Upper lobe of right lung (tissue), 1 donor: ENCODE measurements at regions not wholly inside any gene's neighbourhood (a gene's known extent, or its start where the extent isn't known, plus 50 kb on each side); places are given as distances from the start of the nearest gene placed in this dataset.
"Not testable (repeated sequence)": the region's sequence is repeated elsewhere in the genome, so short reads cannot be mapped to it uniquely, and the experiment has no call there.

ENCODE experiments used
- ATAC-seq: fragments of 200-7000 bp; cut with Tn5 transposase; one replicate; pipeline ENCODE4 v1.9.1; 2020; ENCODE audit warnings: mild to moderate bottlenecking, moderate library complexity
- DNase-seq: peaks from one replicate; pipeline ENCODE4 v3.0.0-alpha.2; 2020
- H3K27ac ChIP-seq: fragments of 200-600 bp; one replicate; pipeline ENCODE4 v1.8.0; 2022
- H3K27me3 ChIP-seq: fragments of 200-600 bp; one replicate; pipeline ENCODE4 v1.8.0; 2022; ENCODE audit warnings: mild to moderate bottlenecking
- H3K36me3 ChIP-seq: fragments of 200-600 bp; one replicate; pipeline ENCODE4 v1.8.0; 2022
- H3K4me1 ChIP-seq: fragments of 200-600 bp; one replicate; pipeline ENCODE4 v1.8.0; 2022
- H3K4me3 ChIP-seq: fragments of 200-600 bp; one replicate; pipeline ENCODE4 v1.8.0; 2022; ENCODE audit warnings: mild to moderate bottlenecking
- H3K9me3 ChIP-seq: fragments of 200-600 bp; one replicate; pipeline ENCODE4 v1.8.0; 2022
- intact Hi-C: fragments of 100-400 bp; cut with DNase I; formaldehyde crosslinking; loops from one replicate; pipeline ENCODE4 v1.11.0; 2022
- TF ChIP-seq, protein P1 (sequence below): fragments of 200-600 bp; IDR thresholded peaks from one replicate; pipeline ENCODE4 v1.8.0; 2022; ENCODE audit warnings: antibody characterized with exemption
- donor health status: DM: no; HTN: yes; CAD: no; lungs with severe emphysema.

DNA sequence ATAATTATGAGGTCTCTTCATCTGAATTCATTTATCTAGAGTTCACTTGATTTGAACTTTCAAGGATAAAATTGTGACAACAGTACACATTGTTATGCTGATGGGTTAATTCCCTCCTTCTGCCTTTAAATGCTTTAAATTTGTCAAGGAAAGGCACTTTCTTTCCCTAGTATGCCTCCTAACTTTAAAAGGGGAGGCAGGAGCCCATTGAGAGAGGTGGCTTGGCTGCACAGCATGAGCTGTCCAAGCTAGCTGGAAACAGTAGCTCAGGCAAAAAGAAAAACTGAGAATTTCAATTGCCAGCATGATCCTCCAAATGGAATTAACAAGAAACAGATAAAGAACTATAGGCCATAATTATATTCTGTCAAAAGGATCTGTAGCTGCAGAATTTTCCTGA lies 243.3 kb upstream of the GRIK2 start:
- no peaks in the 10 kb centered on the region for H3K36me3 ChIP-seq
- intact Hi-C loops = no loop called here
- ATAC-seq (no peak), DNase-seq (no peak)
- no peaks in the 10 kb centered on the region for H3K9me3 ChIP-seq
- no peaks in the 10 kb centered on the region for H3K27me3 ChIP-seq
- H3K27ac ChIP-seq = no peak overlapping the region
- TF ChIP-seq, protein P1, sequence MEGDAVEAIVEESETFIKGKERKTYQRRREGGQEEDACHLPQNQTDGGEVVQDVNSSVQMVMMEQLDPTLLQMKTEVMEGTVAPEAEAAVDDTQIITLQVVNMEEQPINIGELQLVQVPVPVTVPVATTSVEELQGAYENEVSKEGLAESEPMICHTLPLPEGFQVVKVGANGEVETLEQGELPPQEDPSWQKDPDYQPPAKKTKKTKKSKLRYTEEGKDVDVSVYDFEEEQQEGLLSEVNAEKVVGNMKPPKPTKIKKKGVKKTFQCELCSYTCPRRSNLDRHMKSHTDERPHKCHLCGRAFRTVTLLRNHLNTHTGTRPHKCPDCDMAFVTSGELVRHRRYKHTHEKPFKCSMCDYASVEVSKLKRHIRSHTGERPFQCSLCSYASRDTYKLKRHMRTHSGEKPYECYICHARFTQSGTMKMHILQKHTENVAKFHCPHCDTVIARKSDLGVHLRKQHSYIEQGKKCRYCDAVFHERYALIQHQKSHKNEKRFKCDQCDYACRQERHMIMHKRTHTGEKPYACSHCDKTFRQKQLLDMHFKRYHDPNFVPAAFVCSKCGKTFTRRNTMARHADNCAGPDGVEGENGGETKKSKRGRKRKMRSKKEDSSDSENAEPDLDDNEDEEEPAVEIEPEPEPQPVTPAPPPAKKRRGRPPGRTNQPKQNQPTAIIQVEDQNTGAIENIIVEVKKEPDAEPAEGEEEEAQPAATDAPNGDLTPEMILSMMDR = no peak
- H3K4me3 ChIP-seq = no peak overlapping the region
- H3K4me1 ChIP-seq = no peaks in the 10 kb centered on the region

GRCh38 chr6:101157638-101158037 lies 235.9 kb upstream of the GRIK2 start:
- H3K36me3 ChIP-seq, DNase-seq, H3K4me3 ChIP-seq, H3K27me3 ChIP-seq, ATAC-seq, H3K9me3 ChIP-seq, H3K27ac ChIP-seq, H3K4me1 ChIP-seq, intact Hi-C loops: not testable (repeated sequence)

DNA sequence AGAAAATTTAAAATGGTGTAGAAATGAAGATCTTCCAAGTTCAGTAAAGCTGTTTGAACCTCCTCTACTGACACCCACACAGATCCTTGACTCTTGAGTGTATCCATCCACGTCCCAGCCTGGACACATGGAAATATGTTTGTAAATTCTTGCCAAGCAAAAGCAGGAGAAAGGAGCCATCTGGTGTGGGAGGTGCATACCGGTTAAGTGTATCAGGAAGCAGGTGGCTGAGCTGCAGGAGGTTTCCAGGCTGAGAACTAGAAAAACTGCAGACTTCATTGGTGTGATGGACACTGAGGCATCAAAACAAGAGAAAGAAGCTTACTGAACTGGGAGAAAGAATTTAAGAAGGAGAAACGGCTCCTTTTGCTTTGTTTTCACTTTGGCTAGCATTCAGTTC lies 229.9 kb upstream of the GRIK2 start:
- intact Hi-C loops = no loop called here
- no peaks in the 10 kb centered on the region for H3K9me3 ChIP-seq
- ATAC-seq (no peak), DNase-seq (no peak)
- no peaks in the 10 kb centered on the region for H3K27me3 ChIP-seq
- TF ChIP-seq, protein P1 = no peak
- no peak overlapping the region for H3K4me3 ChIP-seq
- no peaks in the 10 kb centered on the region for H3K36me3 ChIP-seq
- no peak overlapping the region for H3K27ac ChIP-seq
- no peaks in the 10 kb centered on the region for H3K4me1 ChIP-seq

DNA sequence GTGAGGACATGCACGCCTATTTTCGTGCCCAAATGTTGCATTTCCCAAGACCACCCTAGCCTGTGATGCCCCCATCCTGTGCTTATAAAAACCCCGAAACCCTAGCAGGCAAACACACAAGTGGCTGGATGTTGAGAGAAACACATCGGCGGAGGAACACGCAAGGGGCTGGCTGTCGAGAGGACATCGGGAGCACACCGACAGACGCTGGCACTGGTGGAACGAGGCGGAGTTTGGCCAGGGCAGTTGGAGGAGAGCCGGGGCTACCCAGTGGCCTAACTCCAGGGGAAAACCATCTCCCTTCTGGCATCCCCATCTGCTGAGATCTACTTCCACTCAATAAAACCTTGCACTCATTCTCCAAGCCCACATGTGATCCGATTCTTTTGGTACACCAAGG lies 225.9 kb upstream of the GRIK2 start:
- intact Hi-C loops = no loop called here
- DNase-seq (no peak), ATAC-seq (no peak)
- Histone ChIP-seq H3K4me3 (no peak overlapping the region), H3K9me3 (peaks cover 4% of the 10 kb centered on the region), H3K36me3 (no peaks in the 10 kb centered on the region), H3K27me3 (no peaks in the 10 kb centered on the region), H3K27ac (no peak overlapping the region), H3K4me1 (no peaks in the 10 kb centered on the region)
- TF ChIP-seq, protein P1 = no peak

GRCh38 chr6:101171049-101171448 lies 222.5 kb upstream of the GRIK2 start:
- H3K4me3 ChIP-seq, H3K27ac ChIP-seq, intact Hi-C loops, H3K9me3 ChIP-seq, H3K27me3 ChIP-seq, H3K36me3 ChIP-seq, ATAC-seq, DNase-seq, H3K4me1 ChIP-seq: not testable (repeated sequence)

DNA sequence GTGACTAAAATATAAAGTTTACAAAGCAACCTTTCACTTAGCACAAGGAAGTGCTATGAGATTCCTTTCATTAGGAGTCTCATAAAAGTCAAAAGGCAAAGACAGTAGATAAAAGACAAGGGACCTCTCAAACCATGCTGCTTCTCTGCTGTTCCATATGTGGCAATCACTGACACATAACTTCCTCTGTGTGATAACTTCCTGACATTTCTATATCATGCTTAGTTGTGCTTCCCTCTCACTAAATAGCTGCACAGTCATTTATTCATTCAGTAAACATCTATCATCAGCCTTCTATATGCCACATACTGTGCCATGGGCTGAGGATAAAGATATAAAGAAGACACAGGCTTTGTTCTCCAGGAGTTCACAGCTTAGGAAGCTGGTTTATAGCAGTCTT lies 214.8 kb upstream of the GRIK2 start:
- Histone ChIP-seq H3K36me3 (no peaks in the 10 kb centered on the region), H3K4me3 (no peak overlapping the region), H3K27ac (no peak overlapping the region), H3K9me3 (no peaks in the 10 kb centered on the region), H3K4me1 (no peaks in the 10 kb centered on the region), H3K27me3 (no peaks in the 10 kb centered on the region)
- TF ChIP-seq, protein P1 = no peak
- ATAC-seq (no peak), DNase-seq (no peak)
- intact Hi-C loops = no loop called here

- intact Hi-C loops = no loop called here
- H3K27ac ChIP-seq = no peak overlapping the region
- H3K9me3 ChIP-seq = no peaks in the 10 kb centered on the region
- no peaks in the 10 kb centered on the region for H3K36me3 ChIP-seq
- DNase-seq = no peak
- no peak for ATAC-seq
- H3K27me3 ChIP-seq = no peaks in the 10 kb centered on the region
- no peak overlapping the region for H3K4me3 ChIP-seq
- no peaks in the 10 kb centered on the region for H3K4me1 ChIP-seq
- TF ChIP-seq, protein P1 = no peak
These were observed 212.5 kb upstream of the GRIK2 start for GRCh38 chr6:101181006-101181405.

DNA sequence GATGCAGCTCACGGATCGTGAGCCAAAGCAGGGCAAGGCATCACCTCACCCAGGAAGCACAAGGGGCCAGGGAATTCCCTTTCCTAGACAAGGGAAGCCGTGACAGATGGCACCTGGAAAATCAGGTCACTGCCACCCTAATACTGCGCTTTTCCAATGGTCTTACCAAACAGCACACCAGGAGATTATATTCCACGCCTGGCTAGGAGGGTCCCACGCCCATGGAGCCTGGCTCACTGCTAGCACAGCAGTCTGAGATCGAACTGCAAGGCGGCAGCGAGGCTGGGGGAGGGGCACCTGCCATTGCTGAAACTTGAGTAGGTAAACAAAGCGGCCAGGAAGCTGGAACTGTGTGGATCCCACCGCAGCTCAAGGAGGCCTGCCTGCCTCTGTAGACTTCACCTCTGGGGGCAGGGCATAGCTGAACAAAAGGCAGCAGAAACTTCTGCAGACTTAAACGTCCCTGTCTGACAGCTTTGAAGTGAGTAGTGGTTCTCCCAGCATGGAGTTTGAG lies 205.2 kb upstream of the GRIK2 start:
- H3K27me3 ChIP-seq, DNase-seq, H3K27ac ChIP-seq, H3K4me1 ChIP-seq, intact Hi-C loops, ATAC-seq, H3K36me3 ChIP-seq, H3K9me3 ChIP-seq, H3K4me3 ChIP-seq: not testable (repeated sequence)
